DMS53 (cell line): ENCODE measurements at regions not wholly inside any gene's neighbourhood (a gene's known extent, or its start where the extent isn't known, plus 50 kb on each side); places are given as distances from the start of the nearest gene placed in this dataset.
"Not testable (repeated sequence)": the region's sequence is repeated elsewhere in the genome, so short reads cannot be mapped to it uniquely, and the experiment has no call there.

Experiments
- DNase-seq: peaks from one replicate; lab custom pipeline; 2025; lab: John Stamatoyannopoulos, UW

- DNase-seq = no peak
Observed at GRCh38 chr11:134498326-134499139, 86.5 kb upstream of the B3GAT1 start.

GRCh38 chr11:134497586-134497985 lies 85.5 kb upstream of the B3GAT1 start:
- DNase-seq = peak; percentile 92

GRCh38 chr11:134496058-134496457 lies 84.0 kb upstream of the B3GAT1 start:
- not testable (repeated sequence) for DNase-seq

- DNase-seq = not testable (repeated sequence)
Observed at GRCh38 chr11:134494395-134494794, 82.4 kb upstream of the B3GAT1 start.

- DNase-seq = not testable (repeated sequence)
Observed at GRCh38 chr11:134492411-134492810, 80.4 kb upstream of the B3GAT1 start.

GRCh38 chr11:134489728-134490127 lies 77.7 kb upstream of the B3GAT1 start:
- peak; percentile 30 for DNase-seq

GRCh38 chr11:134488913-134489312 lies 76.9 kb upstream of the B3GAT1 start:
- DNase-seq = no peak

GRCh38 chr11:134488512-134488911 lies 76.5 kb upstream of the B3GAT1 start:
- DNase-seq = no peak

GRCh38 chr11:134487696-134488095 lies 75.7 kb upstream of the B3GAT1 start:
- DNase-seq = no peak

GRCh38 chr11:134486704-134487103 lies 74.7 kb upstream of the B3GAT1 start:
- no peak for DNase-seq

GRCh38 chr11:134486106-134486505 lies 74.1 kb upstream of the B3GAT1 start:
- DNase-seq = no peak

GRCh38 chr11:134485316-134485715 lies 73.3 kb upstream of the B3GAT1 start:
- DNase-seq = no peak

- DNase-seq = no peak
Observed at GRCh38 chr11:134483857-134484256, 71.8 kb upstream of the B3GAT1 start.

- DNase-seq = no peak
Observed at GRCh38 chr11:134483291-134483690, 71.2 kb upstream of the B3GAT1 start.

- no peak for DNase-seq
Observed at GRCh38 chr11:134482865-134483264, 70.8 kb upstream of the B3GAT1 start.

GRCh38 chr11:134481933-134482527 lies 70.0 kb upstream of the B3GAT1 start:
- no peak for DNase-seq

- no peak for DNase-seq
Observed at GRCh38 chr11:134481135-134481534, 69.1 kb upstream of the B3GAT1 start.

GRCh38 chr11:134480136-134480712 lies 68.2 kb upstream of the B3GAT1 start:
- no peak for DNase-seq

GRCh38 chr11:134479206-134480135 lies 67.4 kb upstream of the B3GAT1 start:
- DNase-seq = no peak

- no peak for DNase-seq
Observed at GRCh38 chr11:134478611-134479010, 66.6 kb upstream of the B3GAT1 start.

- DNase-seq = no peak
Observed at GRCh38 chr11:134478176-134478575, 66.1 kb upstream of the B3GAT1 start.

- no peak for DNase-seq
Observed at GRCh38 chr11:134477486-134477885, 65.4 kb upstream of the B3GAT1 start.
